ENCODE measurements at regions not wholly inside any gene's neighbourhood (a gene's known extent, or its start where the extent isn't known, plus 50 kb on each side); places are given as distances from the start of the nearest gene placed in this dataset.

DNA sequence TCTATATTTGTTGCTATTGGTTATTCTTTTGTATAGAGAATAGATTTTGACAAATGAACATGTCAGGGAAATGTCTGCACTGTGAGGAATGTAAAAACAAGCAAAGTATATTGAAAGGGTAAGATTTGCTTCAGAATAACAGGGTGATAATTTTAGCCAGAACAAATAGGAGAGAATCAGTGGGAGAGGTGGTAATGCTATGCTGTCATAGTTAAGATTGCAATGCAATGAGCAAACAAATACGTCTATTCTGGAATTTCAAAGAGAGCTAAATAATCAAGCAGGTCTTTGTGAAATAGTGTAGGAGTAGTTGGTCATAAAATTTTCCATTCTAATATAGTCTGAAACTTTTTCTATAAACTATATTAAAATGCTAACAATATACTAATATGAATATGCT lies 1478.4 kb downstream of the TECRL start:
- H3K4me3 ChIP-seq (ENCODE audit: low read depth, low read length), result no peak overlapping the region
- H3K27ac ChIP-seq, result no peak overlapping the region
- TF ChIP-seq, protein P1, sequence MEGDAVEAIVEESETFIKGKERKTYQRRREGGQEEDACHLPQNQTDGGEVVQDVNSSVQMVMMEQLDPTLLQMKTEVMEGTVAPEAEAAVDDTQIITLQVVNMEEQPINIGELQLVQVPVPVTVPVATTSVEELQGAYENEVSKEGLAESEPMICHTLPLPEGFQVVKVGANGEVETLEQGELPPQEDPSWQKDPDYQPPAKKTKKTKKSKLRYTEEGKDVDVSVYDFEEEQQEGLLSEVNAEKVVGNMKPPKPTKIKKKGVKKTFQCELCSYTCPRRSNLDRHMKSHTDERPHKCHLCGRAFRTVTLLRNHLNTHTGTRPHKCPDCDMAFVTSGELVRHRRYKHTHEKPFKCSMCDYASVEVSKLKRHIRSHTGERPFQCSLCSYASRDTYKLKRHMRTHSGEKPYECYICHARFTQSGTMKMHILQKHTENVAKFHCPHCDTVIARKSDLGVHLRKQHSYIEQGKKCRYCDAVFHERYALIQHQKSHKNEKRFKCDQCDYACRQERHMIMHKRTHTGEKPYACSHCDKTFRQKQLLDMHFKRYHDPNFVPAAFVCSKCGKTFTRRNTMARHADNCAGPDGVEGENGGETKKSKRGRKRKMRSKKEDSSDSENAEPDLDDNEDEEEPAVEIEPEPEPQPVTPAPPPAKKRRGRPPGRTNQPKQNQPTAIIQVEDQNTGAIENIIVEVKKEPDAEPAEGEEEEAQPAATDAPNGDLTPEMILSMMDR (IDR thresholded peaks at IDR 0.05; ENCODE audit: low read depth, low read length), result no peak
- no peaks in the 10 kb centered on the region for H3K27me3 ChIP-seq (ENCODE audit: insufficient read depth, low read depth, severe bottlenecking)
- no peaks in the 10 kb centered on the region for H3K36me3 ChIP-seq
- no peak for DNase-seq
- no peaks in the 10 kb centered on the region for H3K9me3 ChIP-seq (ENCODE audit: severe bottlenecking)

DNA sequence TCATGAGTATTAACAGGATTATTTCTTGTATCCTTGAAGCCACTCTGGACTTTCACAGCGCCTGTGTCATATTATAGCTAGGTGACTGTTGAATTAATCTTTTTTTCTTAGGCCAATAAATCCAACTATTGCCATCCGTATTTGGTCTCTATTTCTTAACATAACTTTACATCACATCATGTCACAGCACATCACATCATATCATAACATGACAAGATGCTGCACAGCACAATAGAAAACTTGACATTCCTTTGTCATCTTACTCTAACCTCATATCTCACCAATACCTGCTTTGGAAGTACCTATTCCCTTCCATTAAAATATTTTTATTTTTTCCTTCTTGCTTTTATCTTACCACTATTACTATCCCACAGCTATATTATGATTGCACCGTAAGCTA lies 1480.8 kb downstream of the TECRL start:
- no peak for DNase-seq
- H3K27me3 ChIP-seq (ENCODE audit: insufficient read depth, low read depth, severe bottlenecking), result no peaks in the 10 kb centered on the region

DNA sequence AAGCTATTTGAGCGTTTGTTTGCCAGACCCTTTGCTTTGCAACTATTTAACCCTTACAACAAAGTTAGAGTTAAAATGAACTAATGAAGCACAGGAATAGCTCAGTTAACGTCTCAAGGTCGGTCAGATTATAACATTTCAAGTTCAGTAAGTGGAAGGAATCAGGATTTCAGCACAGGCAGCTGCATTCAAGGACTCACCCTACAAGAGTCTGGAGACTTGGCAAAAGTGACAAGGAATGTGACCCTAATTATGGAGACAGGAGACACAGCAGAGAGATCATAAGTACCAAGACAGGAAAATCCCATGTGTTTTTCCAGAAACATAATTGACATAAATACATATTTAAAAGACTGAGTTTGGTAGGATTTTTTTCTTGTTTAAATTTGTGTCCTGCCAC lies 1481.7 kb downstream of the TECRL start:
- DNase-seq, result no peak

More for the DNA sequence above, 1480.8 kb downstream of the TECRL start:
- H3K4me3 ChIP-seq (ENCODE audit: low read depth, low read length), result no peak overlapping the region
- H3K36me3 ChIP-seq, result no peaks in the 10 kb centered on the region
- TF ChIP-seq, protein P1 (IDR thresholded peaks at IDR 0.05; ENCODE audit: low read depth, low read length), result no peak
- H3K9me3 ChIP-seq (ENCODE audit: severe bottlenecking), result no peaks in the 10 kb centered on the region
- no peak overlapping the region for H3K27ac ChIP-seq

DNA sequence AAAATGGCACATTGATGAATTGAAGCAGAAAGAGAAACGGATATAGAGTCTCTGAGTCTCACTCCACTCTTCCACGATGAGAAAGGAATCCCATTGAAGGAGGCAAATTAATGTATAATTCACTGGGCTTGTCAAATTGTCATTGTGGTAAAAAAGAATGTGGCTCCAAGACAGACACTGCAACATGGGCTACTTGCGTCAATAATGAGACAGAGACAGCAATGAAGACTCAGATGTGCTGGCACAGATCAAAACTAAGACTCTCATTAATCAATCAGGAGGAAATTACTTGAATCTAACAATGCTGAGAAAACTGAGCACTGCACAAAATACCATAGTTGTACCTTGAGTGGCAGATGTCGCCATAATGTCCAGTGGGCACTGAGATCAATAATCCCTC lies 1485.5 kb downstream of the TECRL start:
- TF ChIP-seq, protein P1 (IDR thresholded peaks at IDR 0.05; ENCODE audit: low read depth, low read length), result no peak
- DNase-seq, result no peak
- no peak overlapping the region for H3K4me3 ChIP-seq (ENCODE audit: low read depth, low read length)
- H3K27me3 ChIP-seq (ENCODE audit: insufficient read depth, low read depth, severe bottlenecking), result no peaks in the 10 kb centered on the region
- H3K9me3 ChIP-seq (ENCODE audit: severe bottlenecking), result no peaks in the 10 kb centered on the region
- H3K36me3 ChIP-seq, result no peaks in the 10 kb centered on the region
- no peak overlapping the region for H3K27ac ChIP-seq

More for the DNA sequence above, 1481.7 kb downstream of the TECRL start:
- H3K36me3 ChIP-seq, result no peaks in the 10 kb centered on the region
- no peaks in the 10 kb centered on the region for H3K27me3 ChIP-seq (ENCODE audit: insufficient read depth, low read depth, severe bottlenecking)
- H3K9me3 ChIP-seq (ENCODE audit: severe bottlenecking), result no peaks in the 10 kb centered on the region
- no peak overlapping the region for H3K27ac ChIP-seq
- H3K4me3 ChIP-seq (ENCODE audit: low read depth, low read length), result no peak overlapping the region
- TF ChIP-seq, protein P1 (IDR thresholded peaks at IDR 0.05; ENCODE audit: low read depth, low read length), result no peak

DNA sequence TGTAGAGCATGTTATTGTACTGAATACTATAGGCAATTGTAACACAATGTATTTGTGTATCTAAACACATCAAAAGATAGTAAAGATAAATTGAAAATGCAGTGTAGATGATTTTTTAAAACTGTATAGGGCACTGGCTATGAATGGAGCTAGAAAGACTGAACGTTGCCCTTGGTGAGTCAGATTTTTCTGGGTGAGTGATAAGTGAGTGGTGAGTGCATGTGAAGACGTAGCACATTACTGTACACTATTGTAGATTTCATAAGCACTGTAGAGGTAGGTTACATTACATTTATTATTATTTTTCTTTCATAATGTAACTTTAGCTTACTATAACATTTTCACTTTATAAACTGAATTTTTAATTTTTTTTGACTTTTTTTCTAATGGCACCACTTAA lies 1491.6 kb downstream of the TECRL start:
- no peak for DNase-seq
- Histone ChIP-seq H3K36me3 (no peaks in the 10 kb centered on the region), H3K27ac (no peak overlapping the region), H3K4me3 (ENCODE audit: low read depth, low read length) (no peak overlapping the region), H3K27me3 (ENCODE audit: insufficient read depth, low read depth, severe bottlenecking) (no peaks in the 10 kb centered on the region), H3K9me3 (ENCODE audit: severe bottlenecking) (no peaks in the 10 kb centered on the region)
- TF ChIP-seq, protein P1 (IDR thresholded peaks at IDR 0.05; ENCODE audit: low read depth, low read length), result no peak

DNA sequence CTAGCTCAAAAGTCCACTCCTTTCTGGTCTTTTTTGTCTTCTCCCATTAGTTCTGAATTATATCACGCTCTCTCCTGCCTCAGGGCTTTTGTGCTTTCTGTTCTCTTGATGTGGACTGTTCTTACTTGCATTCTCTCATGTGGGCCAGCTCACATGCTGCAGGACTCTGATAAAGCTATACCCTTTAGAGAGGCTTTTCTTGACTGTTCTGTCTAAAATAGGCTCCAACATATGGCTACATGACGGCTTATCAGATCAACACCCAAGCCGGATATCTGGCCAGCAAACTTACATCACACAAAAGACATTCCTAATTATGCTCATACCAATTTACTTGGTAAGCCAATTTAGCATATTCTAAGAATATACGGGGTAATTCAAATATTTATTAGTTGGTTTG lies 1494.5 kb downstream of the TECRL start:
- DNase-seq, result peak; percentile 33
- TF ChIP-seq, protein P1 (IDR thresholded peaks at IDR 0.05; ENCODE audit: low read depth, low read length), result no peak
- Histone ChIP-seq H3K27ac (0 out of 2 replicates have a peak overlapping the region, but pooled peaks have one; percentile 29), H3K36me3 (no peaks in the 10 kb centered on the region), H3K27me3 (ENCODE audit: insufficient read depth, low read depth, severe bottlenecking) (no peaks in the 10 kb centered on the region), H3K4me3 (ENCODE audit: low read depth, low read length) (no peak overlapping the region), H3K9me3 (ENCODE audit: severe bottlenecking) (no peaks in the 10 kb centered on the region)
